Tibial artery (tissue), 4 donors: ENCODE measurements at regions not wholly inside any gene's neighbourhood (a gene's known extent, or its start where the extent isn't known, plus 50 kb on each side); places are given as distances from the start of the nearest gene placed in this dataset.

Experiments used
- DNase-seq, 2 donors: peaks; one replicate each; pipeline ENCODE4 v3.0.0-alpha.2; 2019
- H3K27ac ChIP-seq, 2 donors: fragments of 200-600 bp; sonication (generic) in 1 of 2; 1 replicate in 1 of 2; 2 replicates in 1 of 2; pipeline ENCODE4 v1.5.1; 2018 to 2019; ENCODE audit warnings: mild to moderate bottlenecking in 1 of 2
- H3K27me3 ChIP-seq, 2 donors: fragments of 200-600 bp; sonication (generic) in 1 of 2; one replicate each; pipeline versions ENCODE4 v1.5.1 to v1.6.0; 2016 to 2019
- H3K36me3 ChIP-seq, 3 donors: fragments of 200-600 bp; sonication (generic) in 2 of 3; one replicate each; pipeline ENCODE4 v1.5.1; 2016 to 2019; ENCODE audit warnings: mild to moderate bottlenecking in 2 of 3
- H3K4me1 ChIP-seq, 4 donors: fragments of 200-600 bp; sonication (generic) in 2 of 4; 1 replicate in 3 of 4; 2 replicates in 1 of 4; pipeline ENCODE4 v1.5.1; 2016 to 2019
- H3K4me3 ChIP-seq, 2 donors: fragments of 200-600 bp; sonication (generic) in 1 of 2; 1 replicate in 1 of 2; 2 replicates in 1 of 2; pipeline ENCODE4 v1.5.1; 2018 to 2019; ENCODE audit warnings: mild to moderate bottlenecking in 2 of 2
- H3K9me3 ChIP-seq, 3 donors: fragments of 200-600 bp; sonication (generic) in 1 of 3; one replicate each; pipeline ENCODE4 v1.5.1; 2016 to 2019
- CTCF ChIP-seq, 2 experiments: fragments of 200-600 bp in 1 of 2; fragments of 450-650 bp in 1 of 2; IDR thresholded peaks; one replicate each; pipeline ENCODE4 v1.5.1; 2017 to 2019; ENCODE audit warnings: antibody characterized with exemption in 2 of 2, mild to moderate bottlenecking in 1 of 2, moderate library complexity in 1 of 2
- intact Hi-C: fragments of 100-400 bp; cut with DNase I; formaldehyde crosslinking; loops from one replicate; pipeline ENCODE4 v1.15.0; 2023; ENCODE audit warnings: low total_unique reads

- TF ChIP-seq CTCF (IDR thresholded peaks at IDR 0.05) = no peak
- H3K9me3 ChIP-seq = no peaks in the 10 kb centered on the region
- no peak for DNase-seq
- intact Hi-C loops = no loop called here
- H3K27me3 ChIP-seq = no peaks in the 10 kb centered on the region
- no peak overlapping the region for H3K27ac ChIP-seq
- no peaks in the 10 kb centered on the region for H3K36me3 ChIP-seq
- no peak overlapping the region for H3K4me3 ChIP-seq
- H3K4me1 ChIP-seq = no peaks in the 10 kb centered on the region
These were observed 79.7 kb upstream of the FAM3C start for GRCh38 chr7:121475806-121476205.

GRCh38 chr7:121474301-121474673 is 78.2 kb upstream of the FAM3C start:
- Histone ChIP-seq H3K27me3 (no peaks in the 10 kb centered on the region), H3K4me1 (no peaks in the 10 kb centered on the region), H3K27ac (no peak overlapping the region), H3K4me3 (no peak overlapping the region), H3K36me3 (no peaks in the 10 kb centered on the region), H3K9me3 (no peaks in the 10 kb centered on the region)
- intact Hi-C loops = no loop called here
- no peak for TF ChIP-seq CTCF (IDR thresholded peaks at IDR 0.05)
- no peak for DNase-seq

- H3K36me3 ChIP-seq = no peaks in the 10 kb centered on the region
- H3K4me3 ChIP-seq = no peak overlapping the region
- DNase-seq = no peak
- intact Hi-C loops = no loop called here
- TF ChIP-seq CTCF (IDR thresholded peaks at IDR 0.05) = no peak
- H3K9me3 ChIP-seq = no peaks in the 10 kb centered on the region
- H3K27me3 ChIP-seq = no peaks in the 10 kb centered on the region
- no peaks in the 10 kb centered on the region for H3K4me1 ChIP-seq
- H3K27ac ChIP-seq = no peak overlapping the region
These were observed 77.7 kb upstream of the FAM3C start for GRCh38 chr7:121473645-121474300.

- no peak overlapping the region for H3K27ac ChIP-seq
- intact Hi-C loops = no loop called here
- H3K4me3 ChIP-seq = no peak overlapping the region
- H3K9me3 ChIP-seq = no peaks in the 10 kb centered on the region
- no peaks in the 10 kb centered on the region for H3K27me3 ChIP-seq
- no peaks in the 10 kb centered on the region for H3K4me1 ChIP-seq
- no peak for DNase-seq
- no peaks in the 10 kb centered on the region for H3K36me3 ChIP-seq
- no peak for TF ChIP-seq CTCF (IDR thresholded peaks at IDR 0.05)
These were observed 70.3 kb upstream of the FAM3C start for GRCh38 chr7:121466455-121466854.

- Histone ChIP-seq H3K27me3 (no peaks in the 10 kb centered on the region), H3K4me1 (no peaks in the 10 kb centered on the region), H3K9me3 (no peaks in the 10 kb centered on the region), H3K36me3 (no peaks in the 10 kb centered on the region), H3K4me3 (no peak overlapping the region), H3K27ac (no peak overlapping the region)
- intact Hi-C loops = no loop called here
- no peak for DNase-seq
- TF ChIP-seq CTCF (IDR thresholded peaks at IDR 0.05) = no peak
These were observed 63.0 kb upstream of the FAM3C start for GRCh38 chr7:121459148-121459547.
